HepG2 (cell line): ENCODE measurements at regions not wholly inside any gene's neighbourhood (a gene's known extent, or its start where the extent isn't known, plus 50 kb on each side); places are given as distances from the start of the nearest gene placed in this dataset.
A peak's percentile ranks its signal among the peaks of the same experiment; 100 is the strongest.

Source experiments
- CC2D1A ChIP-seq: sonication (generic); formaldehyde crosslinking; IDR thresholded peaks from 2 replicates; pipeline ENCODE4 v1.8.1; 2023; ENCODE audit warnings: mild to moderate bottlenecking, missing genetic modification reagents
- HNRNPL ChIP-seq: fragments of 200-400 bp; formaldehyde crosslinking; IDR thresholded peaks from 2 replicates; pipeline ENCODE4 v1.6.1; 2017; ENCODE audit warnings: mild to moderate bottlenecking, low read depth, low read length
- KDM3A ChIP-seq: IDR thresholded peaks from 2 replicates; pipeline ENCODE4 v1.6.1; 2018; ENCODE audit warnings: low read depth, missing compliant biosample characterization
- MEIS2 ChIP-seq: sonication (generic); formaldehyde crosslinking; IDR thresholded peaks from 2 replicates; pipeline ENCODE4 v1.9.0; 2021; ENCODE audit warnings: mild to moderate bottlenecking, missing genetic modification reagents
- NRL ChIP-seq: sonication (generic); formaldehyde crosslinking; IDR thresholded peaks from 2 replicates; pipeline ENCODE4 v1.5.0; 2020; ENCODE audit warnings: missing genetic modification reagents, mild to moderate bottlenecking, moderate library complexity, borderline replicate concordance
- REL ChIP-seq: sonication (generic); formaldehyde crosslinking; conservative IDR thresholded peaks from 2 replicates; pipeline ENCODE4 v1.8.0; 2022; ENCODE audit warnings: mild to moderate bottlenecking, missing genetic modification reagents, moderate library complexity
- YEATS4 ChIP-seq: sonication (generic); formaldehyde crosslinking; IDR thresholded peaks from 2 replicates; pipeline ENCODE4 v1.4.0; 2020; ENCODE audit warnings: missing genetic modification reagents, borderline replicate concordance
- ZBTB3 ChIP-seq: sonication (generic); formaldehyde crosslinking; IDR thresholded peaks from 2 replicates; pipeline ENCODE4 v1.4.0; 2020; ENCODE audit warnings: low read depth, mild to moderate bottlenecking, moderate library complexity, missing genetic modification reagents, borderline replicate concordance
- ZBTB42 ChIP-seq: sonication (generic); formaldehyde crosslinking; IDR thresholded peaks from 2 replicates; pipeline ENCODE4 v1.5.0; 2020; ENCODE audit warnings: mild to moderate bottlenecking, missing genetic modification reagents
- ZFYVE20 ChIP-seq: sonication (generic); formaldehyde crosslinking; IDR thresholded peaks from 2 replicates; pipeline ENCODE4 v1.8.0; 2023; ENCODE audit warnings: low read depth, mild to moderate bottlenecking, moderate library complexity, missing genetic modification reagents, borderline replicate concordance
- ZNF296 ChIP-seq: sonication (generic); formaldehyde crosslinking; conservative IDR thresholded peaks from 2 replicates; pipeline ENCODE4 v1.5.0; 2020; ENCODE audit warnings: mild to moderate bottlenecking, missing genetic modification reagents
- ZNF644 ChIP-seq: IDR thresholded peaks from 2 replicates; pipeline ENCODE4 v1.6.1; 2016; ENCODE audit warnings: low read depth
- ZNF878 ChIP-seq: sonication (generic); formaldehyde crosslinking; IDR thresholded peaks from 2 replicates; pipeline ENCODE4 v1.8.1; 2023; ENCODE audit warnings: mild to moderate bottlenecking, missing genetic modification reagents, moderate library complexity
- TF ChIP-seq, protein P1 (sequence below): sonication (generic); formaldehyde crosslinking; IDR thresholded peaks from 2 replicates; pipeline ENCODE4 v1.5.1; 2020; ENCODE audit warnings: mild to moderate bottlenecking, missing genetic modification reagents, borderline replicate concordance
- TF ChIP-seq, protein P2 (sequence below), 2 experiments: sonication (generic) in 1 of 2; formaldehyde crosslinking in 1 of 2; IDR thresholded peaks; 2 replicates each; pipeline versions ENCODE4 v1.4.0 to v1.6.1; 2016 to 2020; ENCODE audit warnings: borderline replicate concordance in 1 of 2, low read depth in 1 of 2, mild to moderate bottlenecking in 1 of 2, missing genetic modification reagents in 1 of 2
- TF ChIP-seq, protein P3 (sequence below): sonication (generic); formaldehyde crosslinking; IDR thresholded peaks from 2 replicates; pipeline ENCODE4 v1.4.0; 2020; ENCODE audit warnings: missing genetic modification reagents

DNA sequence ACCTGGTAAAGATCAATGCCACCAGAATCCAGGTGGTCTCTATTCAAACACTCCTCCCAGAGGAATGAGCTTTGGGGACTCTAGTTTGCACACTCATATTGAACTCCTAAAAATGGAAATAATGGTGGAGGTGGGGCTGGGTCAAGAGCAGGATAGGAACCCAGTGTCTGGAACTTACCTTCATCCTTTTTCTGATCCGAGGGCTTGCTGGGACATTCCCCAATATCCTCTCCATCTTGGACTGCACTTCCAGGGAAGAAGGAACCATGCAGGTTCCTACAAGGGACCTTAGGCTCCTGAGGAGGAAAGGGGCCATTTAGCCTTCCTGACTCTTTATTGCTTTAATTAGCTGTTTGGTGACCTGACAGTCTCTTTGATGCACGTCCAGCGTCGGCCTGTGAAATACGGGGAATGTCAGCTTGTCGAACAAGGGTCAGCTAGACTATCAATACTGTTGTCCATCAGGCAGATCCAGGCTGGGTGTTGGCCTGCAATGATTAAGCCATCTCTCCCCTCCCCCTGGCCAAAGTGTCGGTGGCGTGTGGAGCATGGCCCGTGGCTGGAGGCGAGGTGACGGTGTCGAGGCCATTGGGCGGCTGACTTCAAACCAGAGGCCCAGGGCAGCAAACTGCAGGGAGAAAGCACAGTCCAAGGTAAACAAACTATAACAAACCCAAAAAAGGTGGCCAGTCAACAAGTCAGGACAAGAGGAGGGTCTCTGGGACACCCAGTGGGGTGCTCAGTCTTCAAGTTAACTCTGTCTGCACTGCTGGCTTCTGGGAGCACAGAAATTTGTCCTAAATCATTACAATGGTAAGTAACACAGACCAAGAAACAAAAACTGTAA lies 405.2 kb upstream of the TBX3 start (continued):
- TF ChIP-seq, protein P1, sequence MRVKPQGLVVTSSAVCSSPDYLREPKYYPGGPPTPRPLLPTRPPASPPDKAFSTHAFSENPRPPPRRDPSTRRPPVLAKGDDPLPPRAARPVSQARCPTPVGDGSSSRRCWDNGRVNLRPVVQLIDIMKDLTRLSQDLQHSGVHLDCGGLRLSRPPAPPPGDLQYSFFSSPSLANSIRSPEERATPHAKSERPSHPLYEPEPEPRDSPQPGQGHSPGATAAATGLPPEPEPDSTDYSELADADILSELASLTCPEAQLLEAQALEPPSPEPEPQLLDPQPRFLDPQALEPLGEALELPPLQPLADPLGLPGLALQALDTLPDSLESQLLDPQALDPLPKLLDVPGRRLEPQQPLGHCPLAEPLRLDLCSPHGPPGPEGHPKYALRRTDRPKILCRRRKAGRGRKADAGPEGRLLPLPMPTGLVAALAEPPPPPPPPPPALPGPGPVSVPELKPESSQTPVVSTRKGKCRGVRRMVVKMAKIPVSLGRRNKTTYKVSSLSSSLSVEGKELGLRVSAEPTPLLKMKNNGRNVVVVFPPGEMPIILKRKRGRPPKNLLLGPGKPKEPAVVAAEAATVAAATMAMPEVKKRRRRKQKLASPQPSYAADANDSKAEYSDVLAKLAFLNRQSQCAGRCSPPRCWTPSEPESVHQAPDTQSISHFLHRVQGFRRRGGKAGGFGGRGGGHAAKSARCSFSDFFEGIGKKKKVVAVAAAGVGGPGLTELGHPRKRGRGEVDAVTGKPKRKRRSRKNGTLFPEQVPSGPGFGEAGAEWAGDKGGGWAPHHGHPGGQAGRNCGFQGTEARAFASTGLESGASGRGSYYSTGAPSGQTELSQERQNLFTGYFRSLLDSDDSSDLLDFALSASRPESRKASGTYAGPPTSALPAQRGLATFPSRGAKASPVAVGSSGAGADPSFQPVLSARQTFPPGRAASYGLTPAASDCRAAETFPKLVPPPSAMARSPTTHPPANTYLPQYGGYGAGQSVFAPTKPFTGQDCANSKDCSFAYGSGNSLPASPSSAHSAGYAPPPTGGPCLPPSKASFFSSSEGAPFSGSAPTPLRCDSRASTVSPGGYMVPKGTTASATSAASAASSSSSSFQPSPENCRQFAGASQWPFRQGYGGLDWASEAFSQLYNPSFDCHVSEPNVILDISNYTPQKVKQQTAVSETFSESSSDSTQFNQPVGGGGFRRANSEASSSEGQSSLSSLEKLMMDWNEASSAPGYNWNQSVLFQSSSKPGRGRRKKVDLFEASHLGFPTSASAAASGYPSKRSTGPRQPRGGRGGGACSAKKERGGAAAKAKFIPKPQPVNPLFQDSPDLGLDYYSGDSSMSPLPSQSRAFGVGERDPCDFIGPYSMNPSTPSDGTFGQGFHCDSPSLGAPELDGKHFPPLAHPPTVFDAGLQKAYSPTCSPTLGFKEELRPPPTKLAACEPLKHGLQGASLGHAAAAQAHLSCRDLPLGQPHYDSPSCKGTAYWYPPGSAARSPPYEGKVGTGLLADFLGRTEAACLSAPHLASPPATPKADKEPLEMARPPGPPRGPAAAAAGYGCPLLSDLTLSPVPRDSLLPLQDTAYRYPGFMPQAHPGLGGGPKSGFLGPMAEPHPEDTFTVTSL (CRISPR knock-in tag) = peak; percentile 95
- peak; percentile 23; the same call in 1 of the 2 replicates for TF ChIP-seq ZBTB42 (CRISPR knock-in tag)
- TF ChIP-seq MEIS2 (CRISPR knock-in tag) = peak; percentile 96
- TF ChIP-seq ZFYVE20 (CRISPR knock-in tag) = no peak
- TF ChIP-seq, protein P2, sequence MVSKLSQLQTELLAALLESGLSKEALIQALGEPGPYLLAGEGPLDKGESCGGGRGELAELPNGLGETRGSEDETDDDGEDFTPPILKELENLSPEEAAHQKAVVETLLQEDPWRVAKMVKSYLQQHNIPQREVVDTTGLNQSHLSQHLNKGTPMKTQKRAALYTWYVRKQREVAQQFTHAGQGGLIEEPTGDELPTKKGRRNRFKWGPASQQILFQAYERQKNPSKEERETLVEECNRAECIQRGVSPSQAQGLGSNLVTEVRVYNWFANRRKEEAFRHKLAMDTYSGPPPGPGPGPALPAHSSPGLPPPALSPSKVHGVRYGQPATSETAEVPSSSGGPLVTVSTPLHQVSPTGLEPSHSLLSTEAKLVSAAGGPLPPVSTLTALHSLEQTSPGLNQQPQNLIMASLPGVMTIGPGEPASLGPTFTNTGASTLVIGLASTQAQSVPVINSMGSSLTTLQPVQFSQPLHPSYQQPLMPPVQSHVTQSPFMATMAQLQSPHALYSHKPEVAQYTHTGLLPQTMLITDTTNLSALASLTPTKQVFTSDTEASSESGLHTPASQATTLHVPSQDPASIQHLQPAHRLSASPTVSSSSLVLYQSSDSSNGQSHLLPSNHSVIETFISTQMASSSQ (IDR thresholded peaks at IDR 0.05; ENCODE audit: low read depth) = peak; percentile 63; the same call in 1 of the 2 replicates
- TF ChIP-seq, protein P2 (CRISPR knock-in tag; IDR thresholded peaks at IDR 0.05; ENCODE audit: borderline replicate concordance) = peak; percentile 93
- peak; percentile 76; the same call in 1 of the 2 replicates for TF ChIP-seq NRL (CRISPR knock-in tag)
- TF ChIP-seq CC2D1A = no peak
- no peak for TF ChIP-seq HNRNPL
- no peak for TF ChIP-seq REL
- TF ChIP-seq ZNF878 = peak; percentile 65; the same call in 1 of the 2 replicates
- TF ChIP-seq ZBTB3 = no peak
- peak; percentile 85; the same call in 1 of the 2 replicates for TF ChIP-seq YEATS4 (CRISPR knock-in tag)
- TF ChIP-seq ZNF644 = peak; percentile 92
- TF ChIP-seq, protein P3, sequence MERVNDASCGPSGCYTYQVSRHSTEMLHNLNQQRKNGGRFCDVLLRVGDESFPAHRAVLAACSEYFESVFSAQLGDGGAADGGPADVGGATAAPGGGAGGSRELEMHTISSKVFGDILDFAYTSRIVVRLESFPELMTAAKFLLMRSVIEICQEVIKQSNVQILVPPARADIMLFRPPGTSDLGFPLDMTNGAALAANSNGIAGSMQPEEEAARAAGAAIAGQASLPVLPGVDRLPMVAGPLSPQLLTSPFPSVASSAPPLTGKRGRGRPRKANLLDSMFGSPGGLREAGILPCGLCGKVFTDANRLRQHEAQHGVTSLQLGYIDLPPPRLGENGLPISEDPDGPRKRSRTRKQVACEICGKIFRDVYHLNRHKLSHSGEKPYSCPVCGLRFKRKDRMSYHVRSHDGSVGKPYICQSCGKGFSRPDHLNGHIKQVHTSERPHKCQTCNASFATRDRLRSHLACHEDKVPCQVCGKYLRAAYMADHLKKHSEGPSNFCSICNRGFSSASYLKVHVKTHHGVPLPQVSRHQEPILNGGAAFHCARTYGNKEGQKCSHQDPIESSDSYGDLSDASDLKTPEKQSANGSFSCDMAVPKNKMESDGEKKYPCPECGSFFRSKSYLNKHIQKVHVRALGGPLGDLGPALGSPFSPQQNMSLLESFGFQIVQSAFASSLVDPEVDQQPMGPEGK (CRISPR knock-in tag) = peak; percentile 68; the same call in 1 of the 2 replicates
- TF ChIP-seq ZNF296 (CRISPR knock-in tag) = peak; percentile 75
- TF ChIP-seq KDM3A = peak; percentile 84; the same call in 1 of the 2 replicates
